A549 (cell line): ENCODE measurements at regions not wholly inside any gene's neighbourhood (a gene's known extent, or its start where the extent isn't known, plus 50 kb on each side); places are given as distances from the start of the nearest gene placed in this dataset.

Source experiments
- ATAC-seq, 2 experiments: fragments of 200-7000 bp in 1 of 2; fragments of >200 bp in 1 of 2; cut with Nextera tagmentation in 1 of 2; cut with Tn5 transposase in 1 of 2; 3 replicates each; pipeline versions ENCODE4 v1.8.0 to v1.9.1; 2018 to 2020; ENCODE audit warnings: mild to moderate bottlenecking in 1 of 2, moderate library complexity in 1 of 2
- CTCF ChIA-PET: fragments of 300-600 bp; sonication (Branson Sonifier 250); formaldehyde crosslinking; extraction: SDS; loops from one replicate; lab custom pipeline; 2021; ENCODE audit warnings: antibody characterized with exemption, inconsistent platforms; lab: Yijun Ruan, JAX
- POLR2A ChIA-PET: fragments of 350-600 bp; formaldehyde crosslinking; extraction: SDS; loops from one replicate; lab custom pipeline; 2021; ENCODE audit warnings: antibody characterized with exemption, inconsistent platforms; lab: Yijun Ruan, JAX
- DNase-seq, 2 experiments: peaks; one replicate each; pipeline versions ENCODE4 v3.0.0 to v3.0.0-alpha.2; 2011 to 2016; ENCODE audit warnings: low read depth in 1 of 2, low spot score in 1 of 2
- FAIRE-seq: peaks from 2 replicates; lab custom pipeline; 2011; peaks lifted over from hg19 to GRCh38; lab: Jason Lieb, UNC
- H3K27ac ChIP-seq, 2 experiments: fragments of >200 bp; sonication (Bioruptor Twin); formaldehyde crosslinking; 3 replicates each; pipeline ENCODE4 v1.5.1; 2016 to 2017
- H3K4me1 ChIP-seq: fragments of >200 bp; sonication (Bioruptor Twin); formaldehyde crosslinking; 3 replicates; pipeline ENCODE4 v1.6.1; 2016
- H3K4me2 ChIP-seq: fragments of >200 bp; sonication (Bioruptor Twin); formaldehyde crosslinking; 3 replicates; pipeline ENCODE4 v1.6.1; 2016
- H3K4me3 ChIP-seq: fragments of >200 bp; sonication (Bioruptor Twin); formaldehyde crosslinking; 3 replicates; pipeline ENCODE4 v1.5.1; 2016
- H3K9me3 ChIP-seq: fragments of >200 bp; sonication (Bioruptor Twin); formaldehyde crosslinking; 3 replicates; pipeline ENCODE4 v1.6.1; 2016
- CBX2 ChIP-seq: fragments of 200-600 bp; sonication (generic); IDR thresholded peaks from 2 replicates; pipeline ENCODE4 v1.6.1; 2016; ENCODE audit warnings: low read depth, mild to moderate bottlenecking, borderline replicate concordance
- CBX8 ChIP-seq: fragments of 200-600 bp; sonication (generic); IDR thresholded peaks from 2 replicates; pipeline ENCODE4 v1.6.1; 2016
- CHD4 ChIP-seq: fragments of 200-600 bp; sonication (generic); IDR thresholded peaks from 2 replicates; pipeline ENCODE4 v1.6.1; 2016; ENCODE audit warnings: antibody characterized with exemption, mild to moderate bottlenecking, borderline replicate concordance
- EHF ChIP-seq: fragments of 250-450 bp; sonication (Bioruptor Pico); IDR thresholded peaks from 2 replicates; pipeline ENCODE4 v1.5.0; 2020; ENCODE audit warnings: mild to moderate bottlenecking
- EHMT2 ChIP-seq: fragments of 200-600 bp; sonication (generic); IDR thresholded peaks from 2 replicates; pipeline ENCODE4 v1.6.1; 2016; ENCODE audit warnings: antibody characterized with exemption, low read depth, mild to moderate bottlenecking, moderate library complexity
- FOSB ChIP-seq: fragments of 250-450 bp; sonication (Bioruptor Pico); IDR thresholded peaks from 2 replicates; pipeline ENCODE4 v1.5.0; 2020; ENCODE audit warnings: mild to moderate bottlenecking, moderate library complexity
- FOXS1 ChIP-seq: fragments of 250-450 bp; sonication (Bioruptor Pico); IDR thresholded peaks from 2 replicates; pipeline ENCODE4 v1.5.0; 2020; ENCODE audit warnings: mild to moderate bottlenecking, moderate library complexity
- HEYL ChIP-seq: fragments of 250-450 bp; sonication (Bioruptor Pico); IDR thresholded peaks from 2 replicates; pipeline ENCODE4 v1.8.0; 2021; ENCODE audit warnings: mild to moderate bottlenecking, moderate library complexity
- HOXA7 ChIP-seq: fragments of 250-450 bp; sonication (Bioruptor Pico); IDR thresholded peaks from 2 replicates; pipeline ENCODE4 v1.5.0; 2020; ENCODE audit warnings: mild to moderate bottlenecking, moderate library complexity
- HOXB13 ChIP-seq: fragments of 250-450 bp; sonication (Bioruptor Pico); IDR thresholded peaks from 2 replicates; pipeline ENCODE4 v1.5.0; 2020; ENCODE audit warnings: low read depth, mild to moderate bottlenecking, moderate library complexity
- JUNB ChIP-seq: fragments of >200 bp; sonication (Bioruptor Twin); formaldehyde crosslinking; IDR thresholded peaks from 2 replicates; pipeline ENCODE4 v1.6.1; 2016
- MAX ChIP-seq: IDR thresholded peaks from 2 replicates; pipeline ENCODE4 v1.6.1; 2012
- MYC ChIP-seq: IDR thresholded peaks from 2 replicates; pipeline ENCODE4 v1.6.1; 2012; ENCODE audit warnings: mild to moderate bottlenecking, inconsistent platforms, low read length, improper control_type of control experiment, borderline replicate concordance
- NR3C1 ChIP-seq: fragments of >200 bp; sonication (Bioruptor Twin); formaldehyde crosslinking; IDR thresholded peaks from 3 replicates; pipeline ENCODE4 v1.6.1; 2017
- PBX3 ChIP-seq: IDR thresholded peaks from 2 replicates; pipeline ENCODE4 v1.6.1; 2012
- PHF8 ChIP-seq: fragments of 200-600 bp; sonication (generic); IDR thresholded peaks from 2 replicates; pipeline ENCODE4 v1.6.1; 2016; ENCODE audit warnings: low read depth, mild to moderate bottlenecking, antibody characterized with exemption, moderate library complexity, borderline replicate concordance
- POLR2AphosphoS2 ChIP-seq: conservative IDR thresholded peaks from 2 replicates; pipeline ENCODE4 v1.6.1; 2012; ENCODE audit warnings: low read length, improper control_type of control experiment, inconsistent platforms
- RAD21 ChIP-seq, 2 experiments: fragments of >200 bp in 1 of 2; sonication (Bioruptor Twin) in 1 of 2; formaldehyde crosslinking in 1 of 2; IDR thresholded peaks in 1 of 2; conservative IDR thresholded peaks in 1 of 2; 2 replicates in 1 of 2; 3 replicates in 1 of 2; pipeline ENCODE4 v1.6.1; 2012 to 2018; ENCODE audit warnings: inconsistent platforms in 1 of 2
- RARB ChIP-seq: fragments of 250-450 bp; sonication (Bioruptor Pico); IDR thresholded peaks from 2 replicates; pipeline ENCODE4 v1.8.0; 2021; ENCODE audit warnings: mild to moderate bottlenecking, moderate library complexity
- SMC3 ChIP-seq: fragments of >200 bp; sonication (Bioruptor Twin); formaldehyde crosslinking; IDR thresholded peaks from 3 replicates; pipeline ENCODE4 v1.6.1; 2018; ENCODE audit warnings: inconsistent platforms
- SREBF2 ChIP-seq: fragments of 450-650 bp; IDR thresholded peaks from 2 replicates; pipeline ENCODE4 v1.6.1; 2014; ENCODE audit warnings: mild to moderate bottlenecking, moderate library complexity
- TFCP2L1 ChIP-seq: fragments of 250-450 bp; sonication (Bioruptor Pico); IDR thresholded peaks from 2 replicates; pipeline ENCODE4 v1.5.0; 2021; ENCODE audit warnings: mild to moderate bottlenecking
- TP53 ChIP-seq: fragments of 250-450 bp; sonication (Bioruptor Pico); IDR thresholded peaks from 2 replicates; pipeline ENCODE4 v1.5.0; 2021; ENCODE audit warnings: mild to moderate bottlenecking, moderate library complexity
- ZFP36 ChIP-seq: fragments of 450-650 bp; IDR thresholded peaks from 2 replicates; pipeline ENCODE4 v1.6.1; 2014; ENCODE audit warnings: borderline replicate concordance; ENCODE audit not compliant: partially characterized antibody
- WGBS: methylation state at CpG from one replicate; pipeline ENCODE4 v1.1.6; 2017; ENCODE audit errors: missing lambda C conversion rate; 5-methylcytosine and 5-hydroxymethylcytosine counted together
- TF ChIP-seq, protein P1 (sequence below): fragments of 250-450 bp; sonication (Bioruptor Pico); IDR thresholded peaks from 2 replicates; pipeline ENCODE4 v1.5.0; 2020; ENCODE audit warnings: low read depth, mild to moderate bottlenecking, moderate library complexity
- TF ChIP-seq, protein P2 (sequence below): fragments of 200-600 bp; sonication (generic); IDR thresholded peaks from 2 replicates; pipeline ENCODE4 v1.6.1; 2016; ENCODE audit warnings: antibody characterized with exemption, mild to moderate bottlenecking, moderate library complexity

- H3K4me3 ChIP-seq, result no peak overlapping the region
- H3K27ac ChIP-seq, result no peak overlapping the region
- H3K4me2 ChIP-seq, result no peak overlapping the region
- ATAC-seq, result no peak
- TF ChIP-seq, protein P1, sequence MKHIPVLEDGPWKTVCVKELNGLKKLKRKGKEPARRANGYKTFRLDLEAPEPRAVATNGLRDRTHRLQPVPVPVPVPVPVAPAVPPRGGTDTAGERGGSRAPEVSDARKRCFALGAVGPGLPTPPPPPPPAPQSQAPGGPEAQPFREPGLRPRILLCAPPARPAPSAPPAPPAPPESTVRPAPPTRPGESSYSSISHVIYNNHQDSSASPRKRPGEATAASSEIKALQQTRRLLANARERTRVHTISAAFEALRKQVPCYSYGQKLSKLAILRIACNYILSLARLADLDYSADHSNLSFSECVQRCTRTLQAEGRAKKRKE (CRISPR knock-in tag), result no peak
- TF ChIP-seq JUNB (no peak), NR3C1 (no peak), FOSB (CRISPR knock-in tag) (no peak), CBX8 (no peak), CHD4 (no peak), CBX2 (no peak), EHMT2 (no peak), EHF (CRISPR knock-in tag) (no peak)
- TF ChIP-seq, all 56 proteins: peak for 0
- H3K4me1 ChIP-seq, result no peaks in the 10 kb centered on the region
- WGBS, result 0% methylated on average over 2 of the region's 2 CpGs
- no peak for FAIRE-seq
- H3K9me3 ChIP-seq, result no peaks in the 10 kb centered on the region
- CTCF ChIA-PET, result no interaction called here
- DNase-seq, result no peak
- POLR2A ChIA-PET, result no interaction called here
These were observed 222.8 kb downstream of the LIG4 start for GRCh38 chr13:107992542-107992941.

DNA sequence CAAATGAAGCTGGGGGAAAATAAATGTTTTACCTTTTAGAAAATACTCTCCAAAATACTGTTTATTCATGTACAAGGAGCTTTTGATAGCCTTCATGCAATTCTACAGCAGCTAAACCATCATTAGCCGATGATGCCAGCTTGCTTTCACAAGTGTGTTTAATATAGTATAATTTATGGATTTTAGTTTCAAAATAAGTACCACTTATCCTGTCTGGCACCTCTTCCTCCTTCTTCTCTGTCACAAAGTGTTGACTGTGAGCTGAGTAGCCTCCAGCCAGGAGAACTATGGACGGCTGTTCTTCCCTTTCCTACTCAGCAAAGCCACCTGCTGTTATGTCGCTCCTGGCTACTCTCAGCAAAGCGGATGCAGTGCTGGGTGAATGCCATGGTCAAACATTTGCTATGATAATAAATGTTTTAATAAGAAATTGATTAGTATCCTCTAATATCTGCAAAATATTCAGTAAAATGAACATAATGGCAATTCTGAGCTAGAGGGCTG lies 238.2 kb downstream of the LIG4 start:
- 26% methylated on average over 4 of the region's 4 CpGs for WGBS
- POLR2A ChIA-PET, result no interaction called here
- no peak for DNase-seq

DNA sequence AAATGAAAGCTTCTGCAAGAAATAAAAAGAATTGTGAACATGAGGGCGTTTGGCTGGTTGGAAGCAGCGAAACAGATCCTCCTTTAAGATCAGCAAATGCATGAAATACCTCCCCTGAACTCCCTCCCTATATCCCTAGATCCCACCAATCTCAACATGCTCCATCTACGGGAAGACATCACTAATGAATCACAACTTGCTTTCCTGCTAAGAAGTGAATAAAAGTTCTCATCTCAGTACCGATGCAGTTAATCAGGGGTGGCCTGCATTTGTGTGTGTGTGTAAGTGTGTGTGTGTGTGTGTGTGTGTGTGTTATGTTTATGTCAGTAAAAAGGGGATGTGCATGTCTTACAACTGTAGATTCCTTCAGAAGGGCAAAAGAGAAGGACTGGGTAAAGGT lies 238.7 kb downstream of the LIG4 start:
- ATAC-seq (no peak), FAIRE-seq (no peak), DNase-seq (no peak)
- Histone ChIP-seq H3K4me3 (no peak overlapping the region), H3K4me1 (no peaks in the 10 kb centered on the region), H3K9me3 (no peaks in the 10 kb centered on the region), H3K27ac (no peak overlapping the region), H3K4me2 (no peak overlapping the region)
- WGBS, result 0% methylated on average over 4 of the region's 4 CpGs
- CTCF ChIA-PET, result no interaction called here
- POLR2A ChIA-PET, result no interaction called here
- no peak for TF ChIP-seq RAD21 (conservative IDR thresholded peaks at IDR 0.05 in 1 of 2, IDR thresholded peaks at IDR 0.05 in 1 of 2)
- TF ChIP-seq HOXB13, result no peak
- no peak for TF ChIP-seq PHF8
- no peak for TF ChIP-seq HOXA7 (CRISPR knock-in tag)
- TF ChIP-seq SMC3, result no peak
- TF ChIP-seq MAX, result no peak
- no peak for TF ChIP-seq SREBF2
- TF ChIP-seq MYC, result no peak

More for the DNA sequence above, 238.2 kb downstream of the LIG4 start:
- CTCF ChIA-PET, result no interaction called here
- H3K4me2 ChIP-seq, result no peak overlapping the region
- no peak for ATAC-seq
- H3K27ac ChIP-seq, result no peak overlapping the region
- H3K9me3 ChIP-seq, result no peaks in the 10 kb centered on the region
- H3K4me1 ChIP-seq, result no peaks in the 10 kb centered on the region
- no peak for TF ChIP-seq RARB (CRISPR knock-in tag)
- TF ChIP-seq PHF8, result no peak
- H3K4me3 ChIP-seq, result no peak overlapping the region
- FAIRE-seq, result no peak

- ChIA-PET POLR2A (no interaction called here), CTCF (no interaction called here)
- Histone ChIP-seq H3K9me3 (no peaks in the 10 kb centered on the region), H3K4me3 (no peak overlapping the region), H3K4me2 (no peak overlapping the region), H3K27ac (no peak overlapping the region), H3K4me1 (no peaks in the 10 kb centered on the region)
- DNase-seq (no peak), FAIRE-seq (no peak), ATAC-seq (no peak)
- 0% methylated on average over 2 of the region's 2 CpGs for WGBS
- TF ChIP-seq CHD4, result no peak
- TF ChIP-seq CBX2, result no peak
- TF ChIP-seq PHF8, result no peak
- no peak for TF ChIP-seq TFCP2L1 (CRISPR knock-in tag)
- TF ChIP-seq, protein P2, sequence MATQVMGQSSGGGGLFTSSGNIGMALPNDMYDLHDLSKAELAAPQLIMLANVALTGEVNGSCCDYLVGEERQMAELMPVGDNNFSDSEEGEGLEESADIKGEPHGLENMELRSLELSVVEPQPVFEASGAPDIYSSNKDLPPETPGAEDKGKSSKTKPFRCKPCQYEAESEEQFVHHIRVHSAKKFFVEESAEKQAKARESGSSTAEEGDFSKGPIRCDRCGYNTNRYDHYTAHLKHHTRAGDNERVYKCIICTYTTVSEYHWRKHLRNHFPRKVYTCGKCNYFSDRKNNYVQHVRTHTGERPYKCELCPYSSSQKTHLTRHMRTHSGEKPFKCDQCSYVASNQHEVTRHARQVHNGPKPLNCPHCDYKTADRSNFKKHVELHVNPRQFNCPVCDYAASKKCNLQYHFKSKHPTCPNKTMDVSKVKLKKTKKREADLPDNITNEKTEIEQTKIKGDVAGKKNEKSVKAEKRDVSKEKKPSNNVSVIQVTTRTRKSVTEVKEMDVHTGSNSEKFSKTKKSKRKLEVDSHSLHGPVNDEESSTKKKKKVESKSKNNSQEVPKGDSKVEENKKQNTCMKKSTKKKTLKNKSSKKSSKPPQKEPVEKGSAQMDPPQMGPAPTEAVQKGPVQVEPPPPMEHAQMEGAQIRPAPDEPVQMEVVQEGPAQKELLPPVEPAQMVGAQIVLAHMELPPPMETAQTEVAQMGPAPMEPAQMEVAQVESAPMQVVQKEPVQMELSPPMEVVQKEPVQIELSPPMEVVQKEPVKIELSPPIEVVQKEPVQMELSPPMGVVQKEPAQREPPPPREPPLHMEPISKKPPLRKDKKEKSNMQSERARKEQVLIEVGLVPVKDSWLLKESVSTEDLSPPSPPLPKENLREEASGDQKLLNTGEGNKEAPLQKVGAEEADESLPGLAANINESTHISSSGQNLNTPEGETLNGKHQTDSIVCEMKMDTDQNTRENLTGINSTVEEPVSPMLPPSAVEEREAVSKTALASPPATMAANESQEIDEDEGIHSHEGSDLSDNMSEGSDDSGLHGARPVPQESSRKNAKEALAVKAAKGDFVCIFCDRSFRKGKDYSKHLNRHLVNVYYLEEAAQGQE, result no peak
- TF ChIP-seq FOXS1 (CRISPR knock-in tag), result no peak
- TF ChIP-seq TP53 (CRISPR knock-in tag), result no peak
- no peak for TF ChIP-seq ZFP36
- TF ChIP-seq HEYL (CRISPR knock-in tag), result no peak
- TF ChIP-seq PBX3, result no peak
- no peak for TF ChIP-seq POLR2AphosphoS2
- no peak for TF ChIP-seq MAX
These were observed 240.9 kb downstream of the LIG4 start for GRCh38 chr13:107974409-107974808.
